ENCODE measurements at regions not wholly inside any gene's neighbourhood (a gene's known extent, or its start where the extent isn't known, plus 50 kb on each side); places are given as distances from the start of the nearest gene placed in this dataset.

DNA sequence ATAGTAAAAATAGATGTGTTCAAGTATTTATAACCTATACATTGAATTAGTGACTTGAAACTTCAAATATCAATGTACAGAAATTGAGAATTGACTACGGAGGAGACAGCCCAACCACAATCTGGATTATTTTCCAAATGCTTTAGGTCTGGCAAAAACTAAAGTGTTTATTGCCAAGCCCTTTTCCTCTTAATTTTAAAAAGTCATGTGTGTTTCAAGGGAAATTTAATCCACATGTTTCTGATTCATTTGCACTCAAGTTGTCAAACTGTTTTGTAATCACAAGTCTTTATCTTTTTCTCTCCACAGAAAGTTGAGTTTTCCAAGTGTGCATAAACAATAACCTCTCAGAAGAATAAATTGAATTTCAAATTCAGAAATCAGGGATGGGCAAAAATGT, 350.8 kb upstream of the RSPO3 start:
- no peak overlapping the region for H3K4me3 ChIP-seq (ENCODE audit: low read depth, low read length)
- DNase-seq (ENCODE audit: low read depth) = no peak
- TF ChIP-seq CTCF (IDR thresholded peaks at IDR 0.05; ENCODE audit: insufficient read depth, low read depth, low read length) = no peak

- TF ChIP-seq CTCF (IDR thresholded peaks at IDR 0.05; ENCODE audit: insufficient read depth, low read depth, low read length) = no peak
- no peak overlapping the region for H3K4me3 ChIP-seq (ENCODE audit: low read depth, low read length)
- DNase-seq (ENCODE audit: low read depth) = no peak
These were observed 348.3 kb upstream of the RSPO3 start for GRCh38 chr6:126770176-126770575.

GRCh38 chr6:126773112-126773805, 345.2 kb upstream of the RSPO3 start:
- DNase-seq (ENCODE audit: low read depth) = no peak
- TF ChIP-seq CTCF (IDR thresholded peaks at IDR 0.05; ENCODE audit: insufficient read depth, low read depth, low read length) = no peak
- H3K4me3 ChIP-seq (ENCODE audit: low read depth, low read length) = no peak overlapping the region

DNA sequence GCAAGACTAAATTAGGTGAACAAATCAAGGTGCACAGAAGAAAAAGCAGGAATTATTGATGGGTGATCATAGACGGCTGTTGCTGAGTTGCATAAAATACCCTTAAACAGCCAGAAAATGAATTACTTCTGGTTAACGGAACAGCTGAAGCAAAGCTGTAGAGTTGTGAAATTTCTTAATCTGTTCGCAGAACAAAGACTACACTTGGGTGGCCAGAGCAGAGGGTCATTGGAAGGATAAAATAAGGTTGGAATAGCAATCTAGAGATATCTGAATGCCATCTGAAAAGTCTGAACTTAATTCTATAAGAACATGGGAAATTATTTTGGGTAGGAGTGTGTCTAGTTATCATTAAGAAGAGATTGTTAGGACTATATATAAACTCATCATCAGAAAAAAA, 339.1 kb upstream of the RSPO3 start:
- no peak for TF ChIP-seq CTCF (IDR thresholded peaks at IDR 0.05; ENCODE audit: insufficient read depth, low read depth, low read length)
- H3K4me3 ChIP-seq (ENCODE audit: low read depth, low read length) = no peak overlapping the region
- no peak for DNase-seq (ENCODE audit: low read depth)

- no peak for DNase-seq (ENCODE audit: low read depth)
- H3K4me3 ChIP-seq (ENCODE audit: low read depth, low read length) = no peak overlapping the region
- TF ChIP-seq CTCF (IDR thresholded peaks at IDR 0.05; ENCODE audit: insufficient read depth, low read depth, low read length) = no peak
These were observed 336.9 kb upstream of the RSPO3 start for GRCh38 chr6:126781582-126781981.

DNA sequence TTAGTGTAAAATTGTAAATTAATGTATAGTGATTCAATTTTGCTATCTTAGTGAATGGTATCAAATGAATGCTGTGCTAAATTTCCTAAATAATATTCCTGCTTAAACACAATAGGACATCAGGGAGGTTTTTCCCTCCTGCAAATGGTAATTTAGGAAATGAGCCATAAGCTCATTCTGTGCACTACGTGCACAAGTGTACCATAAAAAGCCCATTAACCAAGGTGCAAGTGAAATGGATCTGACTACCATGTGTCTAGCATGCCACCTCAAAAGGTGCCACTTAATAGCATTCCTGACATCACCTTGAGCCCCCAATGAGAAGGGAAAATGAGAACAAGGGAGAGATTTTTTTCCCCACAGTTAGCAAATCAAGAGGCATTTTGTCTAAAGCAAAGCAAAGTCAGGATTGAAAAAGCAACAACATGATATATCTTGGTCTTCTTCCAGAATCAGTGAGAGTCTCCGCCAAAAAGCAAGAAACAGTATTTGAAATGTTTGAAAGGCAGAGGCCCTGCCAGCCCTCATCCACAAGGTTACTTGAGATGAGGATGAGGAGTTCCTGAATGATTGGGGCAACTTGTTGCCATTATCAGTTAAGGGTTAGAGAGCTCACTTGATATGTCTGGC, 334.2 kb upstream of the RSPO3 start:
- no peak for DNase-seq (ENCODE audit: low read depth)
- H3K4me3 ChIP-seq (ENCODE audit: low read depth, low read length) = no peak overlapping the region
- TF ChIP-seq CTCF (IDR thresholded peaks at IDR 0.05; ENCODE audit: insufficient read depth, low read depth, low read length) = no peak
